ENCODE measurements at regions not wholly inside any gene's neighbourhood (a gene's known extent, or its start where the extent isn't known, plus 50 kb on each side); places are given as distances from the start of the nearest gene placed in this dataset.
"Not testable (repeated sequence)": the region's sequence is repeated elsewhere in the genome, so short reads cannot be mapped to it uniquely, and the experiment has no call there.

DNA sequence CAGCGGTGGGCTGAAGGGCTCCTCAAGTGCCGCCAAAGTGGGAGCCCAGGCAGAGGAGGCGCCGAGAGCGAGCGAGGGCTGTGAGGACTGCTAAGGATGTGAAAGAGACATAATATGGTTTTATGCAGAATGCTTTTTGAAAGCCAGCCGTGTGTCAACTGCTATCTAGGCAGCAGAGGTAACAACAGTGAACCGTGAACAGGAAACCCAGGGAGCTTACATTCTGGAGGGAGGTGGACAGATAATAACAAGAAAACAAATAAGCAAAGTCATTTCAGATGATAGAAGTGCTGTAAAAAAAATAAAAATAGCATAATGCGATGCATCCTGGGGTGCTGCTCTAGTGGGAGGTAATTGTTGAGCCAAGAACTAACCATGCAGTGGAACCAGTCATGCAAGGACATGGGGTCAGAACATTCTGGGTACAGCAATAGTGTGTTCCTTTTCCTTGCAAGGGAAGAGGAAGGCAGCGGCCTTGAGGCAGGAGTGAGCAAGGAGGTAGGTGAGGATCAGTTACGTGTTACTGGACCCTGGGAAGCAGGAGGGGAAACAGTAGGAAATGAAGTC lies 134.4 kb upstream of the TMEM170B start:
- no peak for DNase-seq

DNA sequence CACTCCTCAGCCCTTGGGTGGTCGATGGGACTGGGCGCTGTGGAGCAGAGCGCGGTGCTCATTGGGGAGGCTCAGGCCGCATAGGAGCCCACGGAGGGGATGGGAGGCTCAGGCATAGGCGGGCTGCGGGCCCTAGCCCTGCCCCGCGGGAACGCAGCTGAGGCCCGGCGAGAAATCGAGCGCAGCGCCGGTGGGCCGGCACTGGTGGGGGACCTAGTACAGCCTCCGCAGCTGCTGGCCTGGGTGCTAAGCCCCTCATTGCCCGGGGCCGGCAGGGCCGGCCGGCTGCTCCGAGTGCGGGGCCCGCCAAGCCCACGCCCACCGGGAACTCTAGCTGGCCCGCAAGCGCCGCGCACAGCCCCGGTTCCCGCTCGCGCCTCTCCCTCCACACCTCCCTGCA lies 135.0 kb upstream of the TMEM170B start:
- not testable (repeated sequence) for DNase-seq

DNA sequence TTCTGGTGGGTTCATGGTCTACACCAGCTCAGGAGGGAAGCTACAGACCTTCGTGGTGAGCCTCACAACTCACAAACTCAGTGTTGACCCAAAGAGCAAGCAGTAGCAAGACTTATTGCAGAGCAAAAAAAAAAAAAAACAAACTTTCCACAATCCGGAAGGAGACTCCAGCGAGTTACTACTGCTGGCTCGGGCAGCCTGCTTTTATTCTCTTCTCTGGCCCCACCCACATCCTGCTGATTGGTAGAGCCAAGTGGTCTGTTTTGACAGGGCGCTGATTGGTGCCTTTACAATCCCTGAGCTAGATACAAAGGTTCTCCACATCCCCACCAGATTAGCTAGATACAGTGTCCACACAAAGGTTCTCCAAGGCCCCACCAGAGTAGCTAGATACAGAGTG lies 135.6 kb upstream of the TMEM170B start:
- not testable (repeated sequence) for DNase-seq

DNA sequence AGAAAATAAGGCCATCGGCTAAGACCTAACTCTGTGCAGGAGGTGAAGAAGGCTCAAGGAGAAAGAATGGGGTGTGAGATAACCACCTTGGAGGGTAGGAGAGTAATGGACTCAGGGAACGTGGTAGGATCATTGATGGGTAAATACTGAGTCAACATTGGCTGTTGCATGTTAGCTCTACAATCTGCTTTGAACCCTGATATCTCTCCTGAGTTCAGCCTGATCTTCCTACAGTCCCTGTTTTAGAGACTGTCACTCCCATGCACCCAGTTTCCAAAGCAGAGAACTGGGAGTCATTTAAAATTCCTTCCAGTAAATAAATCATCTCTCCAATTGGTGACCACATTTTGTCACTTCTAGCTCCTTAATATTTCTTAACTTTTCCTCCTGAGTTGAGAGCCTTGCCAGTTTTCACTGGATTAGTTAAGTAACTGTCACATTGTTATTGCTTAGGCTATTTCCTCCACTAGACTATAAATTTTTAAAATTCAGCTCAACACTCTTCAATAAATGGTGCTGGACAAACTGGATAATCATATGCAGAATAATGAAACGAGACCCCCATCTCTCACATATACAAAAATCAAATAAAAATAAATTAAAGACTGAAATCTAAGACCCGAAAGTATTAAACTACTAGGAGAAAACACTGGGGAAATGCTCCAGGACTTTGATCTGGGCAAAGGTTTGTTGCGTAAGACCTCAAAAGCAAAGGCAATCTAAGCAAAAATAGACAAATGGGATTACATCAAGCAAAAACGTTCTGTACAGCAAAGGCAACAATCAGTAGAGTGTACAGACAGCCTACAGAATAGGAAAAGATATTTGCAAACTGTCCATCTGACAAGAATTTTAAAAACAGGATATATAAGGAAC lies 138.9 kb upstream of the TMEM170B start:
- no peak for DNase-seq

DNA sequence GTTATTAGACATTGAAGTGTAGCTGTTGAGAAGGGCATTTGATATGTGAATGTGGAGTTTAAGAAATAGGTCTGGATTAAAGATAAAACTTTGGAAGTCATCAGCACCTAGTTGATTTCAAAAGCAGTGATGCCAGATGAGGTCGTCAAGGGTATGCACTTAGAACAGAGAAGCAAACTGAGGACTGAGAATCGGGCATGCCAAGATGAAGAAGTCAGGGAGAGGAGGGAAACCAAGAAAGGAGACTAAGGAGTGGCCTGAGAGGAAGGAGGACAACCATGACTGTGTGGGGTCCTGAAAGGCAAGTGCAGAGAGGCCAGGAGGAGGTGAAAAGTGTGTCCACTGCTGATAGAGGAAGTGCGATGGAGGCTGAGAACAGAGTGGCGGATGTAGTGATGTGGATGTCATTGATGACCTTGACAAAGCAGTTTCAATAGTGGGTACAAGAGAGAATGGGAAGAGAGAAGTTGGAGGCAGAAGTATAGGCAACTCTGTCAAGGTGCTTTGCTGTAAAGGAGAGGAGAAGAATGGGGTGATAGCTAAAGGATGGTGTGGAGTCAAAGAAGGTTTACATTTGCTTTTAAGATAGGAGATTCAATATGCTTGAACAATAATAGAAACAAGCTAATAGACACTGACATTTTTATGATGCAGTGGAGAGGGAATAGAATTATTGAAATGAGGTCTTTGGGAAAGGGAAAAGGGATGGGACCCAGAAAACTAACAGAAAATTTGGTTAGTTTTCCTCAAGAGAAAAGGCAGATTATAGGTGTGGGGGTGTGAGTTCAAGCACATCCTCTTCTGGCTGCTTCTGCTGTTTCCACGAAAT lies 139.7 kb upstream of the TMEM170B start:
- no peak for DNase-seq

DNA sequence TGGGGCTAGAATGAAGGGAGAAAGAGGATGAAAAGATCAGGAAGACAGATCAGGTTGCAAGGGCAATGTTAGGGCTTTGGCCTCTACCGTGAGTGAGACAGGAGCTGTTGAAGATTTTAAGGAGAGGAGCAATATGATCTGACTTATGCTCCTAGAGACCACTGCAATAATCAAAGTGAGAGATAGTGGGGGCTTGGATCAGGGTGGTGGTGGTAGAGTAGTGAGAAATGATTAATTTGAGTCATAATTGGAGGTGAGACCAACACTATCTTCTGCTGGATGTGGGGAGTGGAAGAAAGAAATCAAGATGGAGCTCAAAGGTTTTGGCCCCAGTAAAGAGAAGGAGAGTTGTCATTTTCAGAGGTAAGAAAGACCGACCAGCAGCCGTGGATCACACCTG lies 140.7 kb upstream of the TMEM170B start:
- no peak for DNase-seq

DNA sequence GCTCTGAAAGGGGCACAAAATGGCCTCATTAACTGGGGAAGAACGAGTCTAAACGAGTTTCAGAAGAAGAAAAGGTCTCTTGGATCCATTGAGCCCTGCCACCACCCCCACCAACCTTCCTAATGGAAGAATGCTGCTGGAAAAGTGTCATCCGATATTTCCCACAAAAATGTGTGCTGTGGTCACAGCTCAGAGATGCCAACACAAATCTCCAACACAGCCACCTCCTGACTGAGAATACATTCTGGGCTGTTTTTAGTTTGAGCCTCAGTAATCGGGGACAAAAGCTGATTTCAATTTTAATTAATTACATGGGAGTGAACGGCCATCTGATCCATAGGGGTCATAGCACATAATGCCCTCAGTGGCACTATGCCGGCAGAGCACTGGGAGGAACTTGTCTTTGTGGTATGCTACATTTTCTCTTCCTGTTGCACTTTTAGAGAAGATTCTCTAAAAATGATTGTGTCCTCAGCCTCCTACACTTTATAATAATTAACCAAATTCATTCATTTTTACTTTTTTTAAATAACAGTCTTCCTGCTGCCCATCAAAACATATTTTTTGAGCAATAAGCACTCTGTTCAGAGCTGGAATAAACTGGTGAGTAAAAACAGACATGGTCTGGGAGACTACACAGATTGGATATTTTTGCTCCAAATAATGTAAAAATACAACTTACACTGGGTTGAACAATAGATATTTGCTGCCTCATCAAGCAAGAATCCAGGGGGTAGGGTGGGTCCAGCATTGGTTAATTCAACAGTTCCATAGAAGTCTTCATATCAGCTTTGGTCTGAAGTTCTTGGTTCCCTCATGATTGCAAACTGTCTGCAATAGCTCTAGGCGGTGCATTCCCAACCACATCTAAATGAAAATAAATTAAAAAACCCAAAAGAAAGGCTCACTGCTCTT lies 143.6 kb upstream of the TMEM170B start:
- no peak for DNase-seq

DNA sequence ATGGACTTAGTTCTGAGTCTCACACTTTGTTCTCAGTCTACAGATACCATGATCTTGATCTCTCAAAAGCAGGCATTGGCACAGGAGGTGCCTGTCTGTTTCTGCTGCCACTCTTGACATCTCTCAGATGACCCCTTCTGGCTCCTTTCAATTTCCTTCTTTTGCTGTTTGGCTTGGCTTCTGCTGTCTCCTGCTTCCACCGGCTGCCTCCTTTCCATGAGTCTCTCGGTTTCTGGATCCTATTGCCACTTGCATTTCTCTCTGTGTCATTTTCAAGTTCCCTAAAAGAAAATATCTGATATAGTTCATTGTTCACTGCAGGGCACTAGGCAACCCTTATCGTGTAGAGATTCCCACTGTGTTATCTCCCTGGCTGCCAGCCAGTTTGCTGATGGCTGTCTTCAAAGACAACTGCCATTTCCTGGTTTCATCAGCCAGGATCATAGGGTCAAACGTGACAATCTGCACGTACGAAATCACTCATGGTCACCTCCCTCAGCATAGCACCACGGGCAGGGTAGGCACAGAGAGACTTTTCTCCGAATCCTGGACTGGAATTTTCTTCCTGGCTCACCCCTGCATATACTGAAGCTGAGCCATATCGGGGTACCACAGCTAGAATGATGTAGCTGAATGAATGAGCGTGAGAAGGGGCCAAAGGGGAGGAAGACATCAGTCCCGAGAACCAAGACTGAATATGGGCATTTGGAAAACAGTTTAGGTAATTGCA lies 144.6 kb upstream of the TMEM170B start:
- no peak for DNase-seq

DNA sequence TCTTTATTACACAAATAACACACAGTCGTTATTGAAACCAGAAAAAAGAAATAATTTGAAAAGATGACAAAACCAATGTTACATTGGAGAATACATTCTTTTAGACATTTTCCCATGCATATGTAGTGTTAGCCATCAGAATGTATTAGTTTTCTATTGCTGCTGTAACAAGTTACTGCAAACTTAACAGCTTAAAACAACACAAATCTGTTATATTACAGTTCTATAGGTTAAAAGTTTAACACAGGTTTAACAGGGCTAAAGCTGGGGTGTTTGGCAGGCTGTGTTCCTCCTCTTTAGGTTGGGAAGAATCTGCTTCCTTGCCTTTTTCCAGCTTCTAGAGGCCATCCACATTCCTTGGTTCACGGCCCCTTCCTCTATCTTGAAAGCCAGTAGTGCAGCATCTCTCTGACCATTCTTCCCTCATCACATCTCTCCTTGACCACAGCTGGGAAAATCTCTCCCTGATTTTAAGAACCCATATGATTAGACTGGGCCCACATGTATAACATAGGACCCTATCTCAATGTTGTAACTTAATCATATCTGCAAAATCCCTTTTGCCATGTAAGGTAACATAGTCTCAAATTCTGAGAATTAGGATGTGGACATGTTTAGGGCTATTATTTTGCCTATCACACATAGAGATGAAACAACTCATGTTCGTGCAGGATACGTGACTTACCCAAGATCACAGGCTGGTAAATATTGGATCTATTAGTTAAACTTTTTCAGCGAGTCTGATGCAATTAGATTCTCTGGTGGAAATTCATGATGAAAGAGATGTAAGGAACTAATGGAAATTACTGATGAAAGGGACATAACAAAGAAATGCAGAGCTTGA lies 145.4 kb upstream of the TMEM170B start:
- DNase-seq = no peak

DNA sequence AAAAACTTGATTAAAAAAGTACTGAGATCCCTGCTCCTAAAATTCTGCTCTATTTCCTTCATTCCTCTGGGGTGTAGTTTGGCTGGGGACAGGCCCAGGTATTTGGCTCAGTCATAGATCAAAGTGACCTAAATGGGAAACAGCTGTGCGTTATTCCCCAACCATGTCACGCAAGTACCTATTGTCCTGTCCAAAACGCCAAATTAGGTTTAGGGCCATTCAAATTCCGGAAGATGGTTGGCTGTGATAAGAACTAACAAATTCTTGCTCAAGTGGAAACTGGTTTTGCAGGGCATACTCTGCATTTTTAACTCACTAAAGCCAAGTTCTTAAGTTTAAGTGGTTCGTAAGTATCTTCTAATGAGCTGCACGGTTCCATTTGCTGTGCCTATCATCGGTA lies 147.6 kb upstream of the TMEM170B start:
- DNase-seq = no peak

DNA sequence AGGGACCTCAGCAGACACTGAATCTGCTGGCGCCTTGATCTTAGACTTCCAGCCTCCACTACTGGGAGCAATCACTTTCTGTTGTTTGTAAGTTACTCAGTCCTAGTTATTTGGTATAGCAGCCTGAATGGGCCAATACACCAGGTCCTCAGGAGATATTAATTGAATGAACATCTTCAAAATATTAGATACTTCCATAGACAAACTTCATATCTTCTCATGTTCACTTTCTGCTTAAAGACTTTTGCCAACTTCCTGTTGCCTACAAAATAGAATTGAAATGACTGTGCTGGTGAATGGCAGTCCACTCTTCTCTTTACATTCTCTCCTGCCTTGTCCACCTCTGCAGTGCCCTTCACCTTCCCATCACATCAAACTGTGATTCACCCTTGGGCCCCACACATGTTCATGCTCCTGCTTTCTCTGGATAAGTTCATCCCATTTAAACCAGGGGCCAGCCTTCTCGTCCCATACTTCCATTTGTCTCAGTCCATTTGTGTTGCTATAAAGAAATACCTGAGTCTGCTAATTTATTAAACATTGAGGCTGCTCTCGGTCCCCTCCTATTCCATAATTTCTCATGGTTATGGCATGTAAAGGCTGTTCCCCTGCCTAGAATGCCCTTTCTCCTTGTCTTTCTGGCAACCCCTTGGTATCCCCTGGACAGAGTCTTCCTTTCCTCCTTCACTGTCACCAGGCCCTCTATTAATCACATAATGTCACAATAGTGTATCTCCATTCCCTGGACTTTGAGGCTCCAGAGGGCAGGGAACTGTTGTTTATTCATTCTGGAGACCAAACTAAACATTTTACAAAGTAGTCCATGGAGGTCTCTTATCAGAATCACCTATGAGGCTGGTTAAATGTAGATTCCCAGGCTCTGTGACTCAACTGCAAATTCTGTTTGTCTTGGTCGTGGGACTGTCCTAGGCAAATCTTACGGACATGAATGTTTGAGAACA lies 148.3 kb upstream of the TMEM170B start:
- no peak for DNase-seq

DNA sequence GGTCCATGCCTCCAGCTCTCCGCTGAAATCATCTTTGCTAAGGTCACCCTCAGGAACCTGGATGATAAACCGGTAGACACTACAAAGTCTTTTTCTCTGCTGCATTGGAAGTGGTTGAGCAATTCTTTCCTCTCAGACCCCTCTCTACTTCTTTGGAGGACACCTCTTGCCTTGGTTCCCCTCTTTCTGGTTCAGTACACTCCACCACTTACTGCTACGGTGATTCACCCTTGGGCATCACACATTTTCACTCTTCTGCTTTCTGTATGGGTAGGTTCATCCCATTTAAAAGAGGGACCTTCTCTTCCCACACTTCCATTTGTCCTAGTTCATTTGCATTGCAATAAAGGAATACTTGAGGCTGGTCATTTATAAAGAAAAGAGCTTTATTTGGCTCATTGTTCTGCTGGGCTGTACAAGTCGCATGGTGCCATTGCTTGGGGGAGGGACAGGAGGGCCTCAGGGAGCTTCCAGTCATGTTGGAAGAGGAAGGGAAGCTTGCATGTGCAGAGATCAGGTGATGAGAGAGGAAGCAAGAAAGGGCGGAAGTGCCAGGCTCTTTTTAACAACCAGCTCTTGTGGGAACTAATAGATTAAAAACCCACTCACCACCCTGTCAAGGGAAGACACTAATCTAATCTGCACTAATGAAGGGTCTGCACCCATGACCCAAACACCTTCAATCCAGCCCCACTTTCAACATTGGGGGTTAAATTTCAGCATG lies 149.7 kb upstream of the TMEM170B start:
- no peak for DNase-seq

DNA sequence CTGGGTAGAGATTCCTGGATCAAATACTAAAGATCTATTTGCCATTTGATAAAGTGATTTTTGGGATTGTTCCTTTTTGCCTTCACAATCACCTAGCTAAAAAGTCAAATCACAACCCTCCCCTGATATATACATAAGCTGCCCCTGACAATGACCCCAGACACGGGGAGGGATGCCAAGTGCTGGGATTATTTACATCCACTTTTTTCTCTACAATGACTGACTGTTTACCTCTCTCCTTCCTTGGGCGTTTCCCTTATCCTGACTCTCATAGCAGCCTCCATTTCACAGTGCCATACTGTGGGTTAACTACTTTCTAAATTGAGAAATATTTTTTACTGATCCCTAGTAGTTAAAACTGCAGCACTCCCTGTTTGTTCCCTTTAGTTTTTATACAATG lies 150.8 kb upstream of the TMEM170B start:
- DNase-seq = no peak

DNA sequence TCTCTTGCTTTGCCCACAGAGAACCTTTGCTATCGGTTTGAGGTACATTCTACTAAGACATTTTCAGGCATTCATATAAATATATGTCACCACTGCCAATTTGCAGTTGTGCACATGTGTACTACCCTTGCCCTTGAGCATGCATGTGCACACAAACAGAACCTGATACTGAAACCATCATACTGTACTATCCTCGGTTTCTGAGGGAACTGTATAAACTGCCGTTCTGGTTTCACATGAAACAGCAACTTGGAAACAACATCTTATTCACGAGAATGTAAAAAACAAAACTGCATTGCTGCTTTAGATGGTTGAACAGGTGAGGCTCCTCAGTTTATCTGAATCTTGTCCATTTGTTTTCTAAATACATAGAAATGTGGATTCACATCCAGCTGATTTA lies 151.2 kb upstream of the TMEM170B start:
- no peak for DNase-seq

DNA sequence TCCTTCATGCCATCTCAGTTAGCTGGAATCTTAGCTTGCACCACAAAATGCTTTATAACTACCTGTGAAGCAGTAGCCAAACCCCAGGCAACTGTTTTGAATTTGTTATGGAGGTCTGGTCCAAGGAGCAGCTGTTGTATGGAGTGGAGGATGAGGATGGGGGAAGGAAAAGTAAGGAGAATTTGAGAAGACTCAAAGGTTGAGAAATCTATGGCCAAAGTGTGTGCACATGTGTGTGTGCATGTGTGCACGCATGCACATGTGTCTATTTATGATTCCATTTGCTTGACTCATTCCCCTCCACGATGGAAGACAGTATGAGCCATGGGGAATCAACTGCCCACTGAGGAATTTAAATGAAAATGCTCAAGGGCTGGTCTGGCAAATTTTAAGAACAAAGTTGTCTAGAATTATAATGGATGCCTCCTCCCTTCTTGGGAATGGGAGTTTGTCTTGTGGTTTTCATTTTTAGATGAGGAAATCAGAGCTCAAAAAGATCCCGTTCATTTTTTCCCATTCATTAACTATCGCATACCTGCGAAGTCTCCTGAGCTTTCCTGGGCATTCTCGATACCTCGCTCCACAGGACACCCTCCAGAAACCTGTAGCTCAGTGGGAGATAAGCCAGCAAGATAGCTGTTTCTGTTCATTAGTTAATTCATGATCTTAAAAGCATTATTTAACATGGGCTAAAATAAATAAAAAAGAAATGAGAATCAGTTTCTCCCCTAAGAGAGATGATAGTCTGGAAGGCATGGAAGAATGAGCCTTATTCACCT lies 152.3 kb upstream of the NEDD9 start:
- DNase-seq = no peak

DNA sequence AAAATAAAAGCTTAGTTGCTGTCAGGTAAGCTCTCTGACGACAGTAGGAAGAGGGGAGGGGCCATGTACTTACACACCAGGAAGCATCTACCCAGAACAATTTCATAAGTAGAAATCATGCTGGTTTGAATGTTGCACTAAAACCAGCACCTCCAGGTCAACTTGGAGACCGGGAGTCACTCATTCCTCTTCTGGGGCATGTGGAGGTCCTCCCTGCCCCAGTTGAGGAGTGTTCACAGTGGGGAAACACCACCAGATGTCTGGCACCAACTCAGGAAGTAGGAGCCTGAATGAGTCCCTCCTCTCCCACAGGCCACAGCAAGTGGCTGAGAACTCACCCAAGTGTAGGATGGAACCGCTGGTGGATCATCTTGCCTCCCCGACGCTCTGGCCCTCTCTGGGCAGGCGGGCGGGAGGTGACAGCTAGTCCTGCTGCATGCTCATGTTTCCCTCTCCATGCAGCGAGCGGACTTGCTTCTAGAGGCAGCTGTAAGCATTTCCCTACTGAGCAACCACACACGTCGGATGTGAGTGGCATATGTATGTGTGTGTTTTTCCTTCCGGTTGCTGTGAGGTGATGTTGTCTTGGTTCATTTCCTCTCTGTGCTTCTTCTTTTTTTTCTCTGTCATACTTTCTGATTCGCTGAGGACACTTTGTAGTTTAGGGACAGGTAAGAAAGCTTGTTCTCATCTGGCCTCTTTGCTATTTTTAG lies 149.5 kb upstream of the NEDD9 start:
- peak; percentile 60 for DNase-seq

DNA sequence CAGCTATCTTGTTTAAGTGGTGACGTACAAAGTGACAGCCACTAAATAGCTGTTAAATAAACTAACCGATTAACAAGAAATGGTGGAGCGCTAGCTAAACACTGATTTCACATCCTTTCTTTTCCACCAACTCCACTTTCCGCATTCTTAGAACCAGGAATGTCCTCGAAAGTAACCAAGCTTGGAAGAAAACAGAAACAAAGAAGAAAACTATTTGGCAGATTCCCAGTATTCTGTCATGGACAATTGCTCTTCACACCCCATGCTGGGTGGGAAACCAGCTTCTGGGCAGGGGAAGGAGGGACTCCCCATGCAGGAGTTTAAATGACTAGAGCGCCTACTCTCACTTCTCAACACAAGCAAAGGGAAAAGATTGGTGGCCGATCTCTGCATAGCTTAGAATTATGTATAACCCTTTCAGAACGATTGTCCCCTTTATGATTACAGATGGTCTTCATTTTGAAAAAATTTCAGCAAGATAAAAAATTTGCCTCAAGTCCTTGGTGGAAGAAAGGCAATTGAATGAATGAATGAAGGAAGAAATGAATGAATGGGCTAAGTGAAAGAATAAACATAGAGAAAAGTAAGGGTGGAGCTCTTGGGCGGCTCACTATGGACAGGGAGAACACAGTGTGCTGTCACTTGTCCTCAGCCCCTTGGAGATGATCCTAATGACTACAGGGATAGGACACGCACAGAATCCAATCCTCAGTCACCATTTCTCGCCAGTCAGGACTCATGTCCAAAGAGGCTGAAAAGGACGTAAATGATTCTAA lies 148.7 kb upstream of the NEDD9 start:
- no peak for DNase-seq

Data from activated CD4-positive, CD25-positive, alpha-beta regulatory T cell treated with anti-CD3 and anti-CD28 coated beads, Interleukin-2, amount 50 U/mL, for 72 hours (primary cell).